Central memory CD8-positive, alpha-beta T cell (primary cell): ENCODE measurements at regions not wholly inside any gene's neighbourhood (a gene's known extent, or its start where the extent isn't known, plus 50 kb on each side); places are given as distances from the start of the nearest gene placed in this dataset.

Experiments used
- ATAC-seq: fragments of 150-1000 bp; cut with Tn5 transposase; replicated peaks from 2 replicates; pipeline ENCODE4 v1.10.0; 2022; ENCODE audit warnings: mild to moderate bottlenecking, moderate FRiP score, moderate number of reproducible peaks; ENCODE audit not compliant: poor library complexity, severe bottlenecking; ENCODE audit errors: extremely low read depth
- DNase-seq, 2 donors: peaks; one replicate each; pipeline ENCODE4 v3.0.0; 2021; ENCODE audit warnings: low spot score in 2 of 2
- H3K27ac Mint-ChIP-seq: one replicate; pipeline ENCODE4 v1.8.0; 2022; ENCODE audit warnings: low read depth, mild to moderate bottlenecking, moderate library complexity, mixed read lengths
- H3K27me3 Mint-ChIP-seq: one replicate; pipeline ENCODE4 v1.8.0; 2022; ENCODE audit warnings: mixed read lengths
- H3K36me3 Mint-ChIP-seq: one replicate; pipeline ENCODE4 v1.8.0; 2022; ENCODE audit warnings: mild to moderate bottlenecking, moderate library complexity, mixed read lengths; ENCODE audit not compliant: insufficient read depth
- H3K4me1 Mint-ChIP-seq: one replicate; pipeline ENCODE4 v1.8.0; 2022; ENCODE audit warnings: mixed read lengths
- H3K4me3 Mint-ChIP-seq: one replicate; pipeline ENCODE4 v1.8.0; 2022; ENCODE audit warnings: mild to moderate bottlenecking, moderate library complexity, mixed read lengths
- H3K9me3 Mint-ChIP-seq: one replicate; pipeline ENCODE4 v1.8.0; 2022; ENCODE audit warnings: mixed read lengths

GRCh38 chr15:39180030-39180429, 400.8 kb upstream of the THBS1 start:
- ATAC-seq: no peak
- Mint-ChIP-seq H3K4me3 (no peak overlapping the region), H3K27me3 (peaks cover 40% of the 10 kb centered on the region), H3K36me3 (no peaks in the 10 kb centered on the region), H3K9me3 (no peaks in the 10 kb centered on the region), H3K4me1 (no peaks in the 10 kb centered on the region), H3K27ac (no peak overlapping the region)
- DNase-seq: no peak

- no peak overlapping the region for H3K4me3 Mint-ChIP-seq
- H3K27me3 Mint-ChIP-seq: peaks cover 40% of the 10 kb centered on the region
- H3K9me3 Mint-ChIP-seq: no peaks in the 10 kb centered on the region
- DNase-seq (no peak), ATAC-seq (no peak)
- no peak overlapping the region for H3K27ac Mint-ChIP-seq
- no peaks in the 10 kb centered on the region for H3K4me1 Mint-ChIP-seq
- no peaks in the 10 kb centered on the region for H3K36me3 Mint-ChIP-seq
These were observed 400.4 kb upstream of the THBS1 start for GRCh38 chr15:39180483-39180933.

GRCh38 chr15:39181056-39181747, 399.7 kb upstream of the THBS1 start:
- H3K27me3 Mint-ChIP-seq: peaks cover 47% of the 10 kb centered on the region
- DNase-seq: no peak
- H3K4me1 Mint-ChIP-seq: no peaks in the 10 kb centered on the region
- no peak overlapping the region for H3K4me3 Mint-ChIP-seq
- H3K36me3 Mint-ChIP-seq: no peaks in the 10 kb centered on the region
- H3K9me3 Mint-ChIP-seq: no peaks in the 10 kb centered on the region
- H3K27ac Mint-ChIP-seq: no peak overlapping the region
- ATAC-seq: no peak

DNA sequence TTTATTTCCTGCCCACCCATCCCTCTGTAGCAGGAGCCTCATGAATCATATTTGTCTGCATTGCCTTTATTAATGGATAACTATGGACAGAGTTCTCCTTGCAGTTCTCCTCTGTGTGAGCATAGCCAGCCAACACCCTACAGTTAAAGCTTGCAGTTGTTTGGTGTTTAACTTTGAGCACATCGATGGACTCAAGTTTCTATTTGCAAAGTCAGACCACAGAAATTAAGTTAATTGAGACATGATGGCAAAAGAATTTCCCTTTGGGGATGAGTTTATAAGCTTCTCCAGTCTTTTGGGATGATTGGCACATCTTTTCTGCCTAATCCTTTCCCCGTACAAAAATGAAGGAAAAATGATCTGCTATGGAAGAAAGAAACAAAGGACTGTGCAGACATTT, 398.9 kb upstream of the THBS1 start:
- H3K27me3 Mint-ChIP-seq: peaks cover 55% of the 10 kb centered on the region
- DNase-seq: no peak
- no peak overlapping the region for H3K4me3 Mint-ChIP-seq
- no peak overlapping the region for H3K27ac Mint-ChIP-seq
- H3K4me1 Mint-ChIP-seq: no peaks in the 10 kb centered on the region
- no peak for ATAC-seq
- no peaks in the 10 kb centered on the region for H3K36me3 Mint-ChIP-seq
- no peaks in the 10 kb centered on the region for H3K9me3 Mint-ChIP-seq

- ATAC-seq: no peak
These were observed 397.6 kb upstream of the THBS1 start for GRCh38 chr15:39183164-39183881.

DNA sequence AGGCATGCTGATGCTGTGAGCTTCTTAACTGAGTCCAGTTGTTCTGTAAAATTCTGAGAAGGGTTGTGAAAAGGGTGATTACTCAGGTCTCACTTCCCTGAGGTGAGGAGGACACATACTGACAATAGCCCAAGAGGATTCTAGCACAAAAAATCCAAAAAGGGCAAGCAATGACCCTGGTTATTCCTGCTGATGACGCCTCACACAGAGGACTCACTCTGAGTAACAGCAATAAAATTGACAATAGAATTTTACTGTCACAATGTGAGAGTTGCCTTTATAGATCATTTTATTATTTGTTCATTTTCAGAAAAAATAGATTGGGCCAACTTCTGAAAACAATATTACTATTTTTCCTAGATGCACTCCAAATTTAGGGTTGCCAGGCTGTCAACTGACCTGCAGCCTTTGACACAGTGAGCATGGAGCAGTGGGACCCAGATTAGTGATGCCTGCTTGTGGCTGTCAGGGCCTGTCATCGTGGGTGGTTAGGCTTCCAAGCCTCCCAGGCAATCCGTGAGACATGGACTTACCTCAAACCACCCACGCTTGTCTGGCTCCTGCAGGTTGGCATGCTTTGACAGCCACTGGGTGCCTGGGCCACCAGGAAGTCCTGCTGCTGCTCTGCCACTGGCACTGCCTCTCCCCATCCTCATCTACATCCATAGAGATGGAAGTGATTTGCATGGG, 396.0 kb upstream of the THBS1 start:
- Mint-ChIP-seq H3K27ac (no peak overlapping the region), H3K36me3 (no peaks in the 10 kb centered on the region), H3K27me3 (peaks cover 47% of the 10 kb centered on the region), H3K4me1 (no peaks in the 10 kb centered on the region), H3K4me3 (no peak overlapping the region), H3K9me3 (no peaks in the 10 kb centered on the region)
- no peak for ATAC-seq
- no peak for DNase-seq

More at GRCh38 chr15:39183164-39183881, 397.6 kb upstream of the THBS1 start:
- Mint-ChIP-seq H3K36me3 (no peaks in the 10 kb centered on the region), H3K9me3 (no peaks in the 10 kb centered on the region), H3K4me1 (no peaks in the 10 kb centered on the region), H3K27ac (no peak overlapping the region), H3K4me3 (no peak overlapping the region), H3K27me3 (peaks cover 53% of the 10 kb centered on the region)
- DNase-seq: no peak

DNA sequence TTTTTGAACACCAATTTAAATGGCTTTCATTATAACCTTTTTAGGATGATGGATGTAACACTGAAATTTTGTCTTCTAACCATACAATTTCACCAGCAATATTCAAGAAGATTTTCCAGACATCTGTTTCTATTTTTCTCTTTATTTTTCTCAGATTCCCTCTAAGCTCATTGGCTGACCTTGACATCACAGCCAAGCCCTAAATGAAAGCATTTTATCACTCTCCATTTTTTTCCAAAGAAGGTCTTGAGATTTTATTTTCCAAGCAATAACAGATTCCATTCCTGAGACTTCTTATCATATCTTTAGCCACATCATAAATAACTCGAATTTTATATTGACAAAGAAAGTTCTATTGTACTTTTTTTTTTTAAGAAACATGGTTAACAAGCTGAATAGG, 392.6 kb upstream of the THBS1 start:
- H3K36me3 Mint-ChIP-seq: peaks cover 2% of the 10 kb centered on the region
- peaks cover 49% of the 10 kb centered on the region for H3K27me3 Mint-ChIP-seq
- DNase-seq: no peak
- no peaks in the 10 kb centered on the region for H3K4me1 Mint-ChIP-seq
- H3K9me3 Mint-ChIP-seq: no peaks in the 10 kb centered on the region
- H3K4me3 Mint-ChIP-seq: no peak overlapping the region
- ATAC-seq: no peak
- H3K27ac Mint-ChIP-seq: no peak overlapping the region

DNA sequence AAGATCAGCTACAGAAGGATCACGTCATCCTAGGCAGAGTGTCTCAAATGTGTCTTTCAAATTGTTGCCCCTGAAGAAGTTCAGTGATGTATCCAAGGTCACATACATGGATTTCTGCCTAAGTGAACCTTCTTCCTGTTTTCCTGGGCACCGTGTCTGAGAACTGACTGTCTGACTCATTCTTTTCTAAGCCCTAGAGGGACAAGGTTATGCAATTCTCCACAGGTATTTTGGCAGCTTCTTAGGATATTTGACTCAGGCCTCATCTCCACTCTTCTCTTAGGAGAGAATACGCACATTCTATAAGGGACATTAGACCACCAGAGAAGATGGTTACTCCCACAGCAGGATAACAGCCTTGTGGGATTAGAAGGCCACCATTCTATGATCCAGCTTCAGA, 391.9 kb upstream of the THBS1 start:
- Mint-ChIP-seq H3K27me3 (peaks cover 54% of the 10 kb centered on the region), H3K4me1 (no peaks in the 10 kb centered on the region), H3K27ac (no peak overlapping the region), H3K36me3 (peaks cover 2% of the 10 kb centered on the region), H3K9me3 (no peaks in the 10 kb centered on the region), H3K4me3 (no peak overlapping the region)
- DNase-seq (no peak), ATAC-seq (no peak)

- Mint-ChIP-seq H3K27me3 (peaks cover 61% of the 10 kb centered on the region), H3K4me3 (no peak overlapping the region), H3K36me3 (peaks cover 4% of the 10 kb centered on the region), H3K4me1 (no peaks in the 10 kb centered on the region), H3K9me3 (no peaks in the 10 kb centered on the region), H3K27ac (no peak overlapping the region)
- no peak for ATAC-seq
- DNase-seq: no peak
These were observed 389.0 kb upstream of the THBS1 start for GRCh38 chr15:39191871-39192291.

DNA sequence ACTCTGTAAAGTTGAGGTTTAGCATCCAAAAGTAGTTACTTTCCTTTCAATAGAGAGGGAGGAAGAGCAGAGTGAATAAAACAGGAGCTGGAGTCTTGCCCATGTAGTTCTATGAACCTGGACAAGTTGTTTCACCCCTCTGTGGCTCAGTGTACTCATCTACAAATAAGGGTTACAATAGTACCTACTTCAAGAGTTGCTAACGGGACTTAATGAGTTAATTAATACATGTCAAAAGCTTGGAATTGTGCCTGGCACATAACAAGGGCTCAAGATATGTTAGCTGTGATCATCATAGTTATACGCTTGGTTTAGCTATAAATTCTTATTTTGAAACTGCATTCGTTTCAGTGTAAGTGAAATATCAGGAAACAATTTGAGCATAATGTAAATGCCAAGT, 388.5 kb upstream of the THBS1 start:
- H3K4me1 Mint-ChIP-seq: no peaks in the 10 kb centered on the region
- H3K36me3 Mint-ChIP-seq: peaks cover 4% of the 10 kb centered on the region
- no peaks in the 10 kb centered on the region for H3K9me3 Mint-ChIP-seq
- no peak for ATAC-seq
- no peak for DNase-seq
- no peak overlapping the region for H3K27ac Mint-ChIP-seq
- H3K4me3 Mint-ChIP-seq: no peak overlapping the region
- H3K27me3 Mint-ChIP-seq: peaks cover 60% of the 10 kb centered on the region

GRCh38 chr15:39192979-39193560, 387.8 kb upstream of the THBS1 start:
- Mint-ChIP-seq H3K4me3 (no peak overlapping the region), H3K36me3 (peaks cover 4% of the 10 kb centered on the region), H3K27me3 (peaks cover 60% of the 10 kb centered on the region), H3K4me1 (no peaks in the 10 kb centered on the region), H3K9me3 (no peaks in the 10 kb centered on the region), H3K27ac (no peak overlapping the region)
- ATAC-seq: no peak
- no peak for DNase-seq

DNA sequence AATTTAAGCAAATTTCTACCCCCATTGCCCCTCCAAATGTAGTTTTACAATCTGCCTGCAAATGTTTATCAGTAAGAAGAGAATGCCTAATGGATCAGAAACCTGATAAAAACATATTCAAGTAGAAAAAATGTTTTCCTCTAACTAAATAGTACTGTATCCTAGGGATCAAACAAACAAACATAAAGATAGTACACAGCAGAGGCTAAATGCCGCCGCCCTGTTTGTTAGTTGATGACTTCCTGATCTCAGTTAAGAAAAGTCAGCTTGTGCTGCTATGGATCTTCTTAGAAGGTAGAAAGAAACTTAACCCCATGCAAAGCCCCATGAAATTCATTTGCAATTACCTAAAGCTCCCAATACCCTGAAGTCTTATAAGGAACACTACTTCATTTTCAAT, 387.3 kb upstream of the THBS1 start:
- H3K4me1 Mint-ChIP-seq: no peaks in the 10 kb centered on the region
- no peak for DNase-seq
- H3K27me3 Mint-ChIP-seq: peaks cover 59% of the 10 kb centered on the region
- H3K27ac Mint-ChIP-seq: no peak overlapping the region
- H3K4me3 Mint-ChIP-seq: no peak overlapping the region
- peaks cover 4% of the 10 kb centered on the region for H3K36me3 Mint-ChIP-seq
- no peak for ATAC-seq
- no peaks in the 10 kb centered on the region for H3K9me3 Mint-ChIP-seq
